PC-3 (cell line): ENCODE measurements at regions not wholly inside any gene's neighbourhood (a gene's known extent, or its start where the extent isn't known, plus 50 kb on each side); places are given as distances from the start of the nearest gene placed in this dataset.

ENCODE experiments used
- ATAC-seq: fragments of 200-7000 bp; cut with Tn5 transposase; 2 replicates; pipeline ENCODE4 v1.9.1; 2020; ENCODE audit warnings: mild to moderate bottlenecking, moderate library complexity
- BruUV-seq: library from RNA; stranded (reverse); fragments of 400-500 nt; replicated peaks from 2 replicates; lab custom pipeline; 2021; lab: Mats Ljungman, UMichigan
- CTCF ChIA-PET: fragments of 300-600 bp; sonication (Branson Sonifier 250); formaldehyde crosslinking; loops from one replicate; lab custom pipeline; 2022; ENCODE audit warnings: antibody characterized with exemption; lab: Charles Lee
- POLR2A ChIA-PET: fragments of 300-600 bp; sonication (Branson Sonifier 250); formaldehyde crosslinking; loops from one replicate; lab custom pipeline; 2022; ENCODE audit warnings: antibody characterized with exemption; ENCODE audit not compliant: unreplicated experiment; lab: Charles Lee
- DNase-seq: peaks from one replicate; pipeline ENCODE4 v3.0.0-alpha.2; 2015
- H2AFZ ChIP-seq: fragments of 300-600 bp; sonication (generic); 2 replicates; pipeline ENCODE4 v1.6.0; 2016; ENCODE audit warnings: antibody characterized with exemption, low read length
- H3F3A ChIP-seq: fragments of 300-600 bp; sonication (generic); one replicate; pipeline ENCODE4 v1.6.0; 2017; ENCODE audit warnings: antibody characterized with exemption, low read length, control low read depth, mild to moderate bottlenecking; ENCODE audit not compliant: unreplicated experiment
- H3K27ac ChIP-seq: fragments of 300-600 bp; sonication (generic); 2 replicates; pipeline ENCODE4 v1.5.1; 2016; ENCODE audit warnings: mild to moderate bottlenecking, low read length
- H3K27me3 ChIP-seq: fragments of 300-600 bp; sonication (generic); 2 replicates; pipeline ENCODE4 v1.6.1; 2016; ENCODE audit warnings: low read length, mixed read lengths
- H3K36me3 ChIP-seq: fragments of 300-600 bp; sonication (generic); 2 replicates; pipeline ENCODE4 v1.6.1; 2016; ENCODE audit warnings: low read depth, mixed run types, low read length, mixed read lengths
- H3K4me1 ChIP-seq: fragments of 300-600 bp; sonication (generic); 2 replicates; pipeline ENCODE4 v1.5.1; 2016; ENCODE audit warnings: low read length; ENCODE audit not compliant: insufficient read depth
- H3K4me2 ChIP-seq: fragments of 300-600 bp; sonication (generic); 2 replicates; pipeline ENCODE4 v1.6.0; 2016; ENCODE audit warnings: low read length
- H3K4me3 ChIP-seq: fragments of 300-600 bp; sonication (generic); 2 replicates; pipeline ENCODE4 v1.5.1; 2016; ENCODE audit warnings: mild to moderate bottlenecking, low read length, mixed read lengths
- H3K79me2 ChIP-seq: fragments of 300-600 bp; sonication (generic); 2 replicates; pipeline ENCODE4 v1.6.1; 2017; ENCODE audit warnings: low read length, mixed read lengths
- H3K9ac ChIP-seq: fragments of 300-600 bp; sonication (generic); 2 replicates; pipeline ENCODE4 v1.6.0; 2016; ENCODE audit warnings: mild to moderate bottlenecking, low read length
- H3K9me2 ChIP-seq: fragments of 300-600 bp; sonication (generic); replicated peaks from 2 replicates; pipeline ENCODE4 v1.6.1; 2016; ENCODE audit warnings: mixed run types, low read length, mixed read lengths
- H3K9me3 ChIP-seq: fragments of 300-600 bp; sonication (generic); 2 replicates; pipeline ENCODE4 v1.6.1; 2016; ENCODE audit warnings: low read length, mixed read lengths
- H4K20me1 ChIP-seq: fragments of 300-600 bp; sonication (generic); 2 replicates; pipeline ENCODE4 v1.6.1; 2016; ENCODE audit warnings: low read length, mixed read lengths
- CTCF ChIP-seq: fragments of 300-600 bp; sonication (generic); conservative IDR thresholded peaks from 2 replicates; pipeline ENCODE4 v1.5.1; 2017; ENCODE audit warnings: antibody characterized with exemption, low read depth, mild to moderate bottlenecking, low read length
- EZH2 ChIP-seq: fragments of 300-600 bp; sonication (generic); IDR thresholded peaks from one replicate; pipeline ENCODE4 v1.6.1; 2017; ENCODE audit warnings: antibody characterized with exemption, mild to moderate bottlenecking, low read length; ENCODE audit not compliant: unreplicated experiment
- EZH2phosphoT487 ChIP-seq: fragments of 300-600 bp; sonication (generic); IDR thresholded peaks from 2 replicates; pipeline ENCODE4 v1.6.1; 2018; ENCODE audit warnings: mild to moderate bottlenecking, antibody characterized with exemption, low read length, borderline replicate concordance
- intact Hi-C: fragments of 100-400 bp; cut with micrococcal nuclease; formaldehyde crosslinking; loops from 2 replicates; pipeline ENCODE4 v1.9.0; 2023

DNA sequence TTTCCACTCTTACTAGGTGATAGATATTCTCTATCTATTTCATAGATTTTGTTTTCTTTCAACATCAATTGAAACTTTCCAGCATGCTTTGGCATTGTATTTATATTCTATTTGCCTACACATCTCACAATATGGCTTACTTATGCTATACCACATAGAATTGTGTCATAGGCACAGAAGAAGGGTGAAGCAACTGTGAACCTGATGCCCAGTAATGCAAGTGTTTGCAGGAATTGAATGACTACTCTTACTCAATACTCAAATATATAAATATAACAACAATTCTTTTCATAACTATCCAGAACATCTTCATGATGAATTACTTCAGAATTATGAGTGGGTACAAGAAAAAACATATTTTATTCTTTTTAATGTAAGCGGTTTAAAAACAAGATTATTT, 165.9 kb downstream of the PTBP2 start:
- H3K4me3 ChIP-seq: no peak overlapping the region
- ChIA-PET CTCF (no interaction called here), POLR2A (no interaction called here)
- H3K9me2 ChIP-seq: no peaks in the 10 kb centered on the region
- ATAC-seq: no peak
- H3K79me2 ChIP-seq: no peaks in the 10 kb centered on the region
- H3K27ac ChIP-seq: no peak overlapping the region
- no peak overlapping the region for H3K4me2 ChIP-seq
- H3K27me3 ChIP-seq: peaks cover 3% of the 10 kb centered on the region; the same call in 1 of the 2 replicates
- H3K9me3 ChIP-seq: no peaks in the 10 kb centered on the region
- no peaks in the 10 kb centered on the region for H4K20me1 ChIP-seq
- H2AFZ ChIP-seq: no peak overlapping the region
- H3K9ac ChIP-seq: no peak overlapping the region
- intact Hi-C loops: no loop called here
- no peaks in the 10 kb centered on the region for H3K36me3 ChIP-seq
- no peaks in the 10 kb centered on the region for H3F3A ChIP-seq
- no peak for DNase-seq
- no peaks in the 10 kb centered on the region for H3K4me1 ChIP-seq
- TF ChIP-seq EZH2phosphoT487: no peak
- TF ChIP-seq CTCF: no peak
- TF ChIP-seq EZH2: no peak
- BruUV-seq: no TSS peak

DNA sequence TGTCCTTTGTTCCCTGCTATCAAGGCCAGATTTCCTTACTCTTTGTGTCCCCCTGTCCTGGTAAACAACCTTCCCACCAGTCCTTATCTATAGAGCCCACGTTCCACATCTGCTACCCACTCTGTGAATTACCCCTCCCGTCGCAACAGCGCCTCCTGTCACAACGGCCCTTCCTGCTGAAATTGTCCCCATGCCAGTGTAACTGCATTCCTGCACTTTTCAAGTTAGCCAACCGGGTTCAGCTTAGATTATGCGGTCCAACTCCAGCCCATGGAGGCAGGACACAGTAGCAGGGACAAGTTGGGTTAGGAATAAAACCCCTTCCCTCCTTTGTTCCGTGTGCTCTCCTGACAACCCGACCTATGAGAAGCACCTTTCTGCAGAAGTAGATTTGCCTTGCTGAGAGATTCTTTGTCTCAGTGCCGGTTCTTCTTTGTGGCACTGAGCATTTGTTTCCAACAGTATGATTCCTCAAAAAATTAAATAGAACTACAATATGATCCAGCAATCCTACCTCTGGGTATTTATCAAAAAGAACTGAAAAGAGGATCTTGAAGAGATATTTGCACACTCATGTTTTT, 180.3 kb downstream of the PTBP2 start:
- no peak overlapping the region for H3K4me3 ChIP-seq
- POLR2A ChIA-PET: no interaction called here

More for the DNA sequence above, 180.3 kb downstream of the PTBP2 start:
- Histone ChIP-seq H4K20me1 (no peaks in the 10 kb centered on the region), H3K4me1 (no peaks in the 10 kb centered on the region), H3K36me3 (no peaks in the 10 kb centered on the region), H3K79me2 (no peaks in the 10 kb centered on the region), H3K27me3 (no peaks in the 10 kb centered on the region), H3K9me3 (peaks cover 14% of the 10 kb centered on the region), H3K4me2 (no peak overlapping the region), H3K27ac (no peak overlapping the region), H3K9me2 (no peaks in the 10 kb centered on the region), H2AFZ (no peak overlapping the region), H3K9ac (no peak overlapping the region), H3F3A (no peaks in the 10 kb centered on the region)
- no peak for ATAC-seq
- no peak for DNase-seq
- TF ChIP-seq CTCF: no peak
- TF ChIP-seq EZH2: no peak
- no peak for TF ChIP-seq EZH2phosphoT487
- CTCF ChIA-PET: no interaction called here
- BruUV-seq: no TSS peak
- intact Hi-C loops: no loop called here
